Fibroblast of skin of right quadriceps (primary cell): ENCODE measurements at regions not wholly inside any gene's neighbourhood (a gene's known extent, or its start where the extent isn't known, plus 50 kb on each side); places are given as distances from the start of the nearest gene placed in this dataset.

ENCODE experiments used
- DNase-seq: peaks from one replicate; pipeline ENCODE4 v3.0.0-alpha.2; 2013

DNA sequence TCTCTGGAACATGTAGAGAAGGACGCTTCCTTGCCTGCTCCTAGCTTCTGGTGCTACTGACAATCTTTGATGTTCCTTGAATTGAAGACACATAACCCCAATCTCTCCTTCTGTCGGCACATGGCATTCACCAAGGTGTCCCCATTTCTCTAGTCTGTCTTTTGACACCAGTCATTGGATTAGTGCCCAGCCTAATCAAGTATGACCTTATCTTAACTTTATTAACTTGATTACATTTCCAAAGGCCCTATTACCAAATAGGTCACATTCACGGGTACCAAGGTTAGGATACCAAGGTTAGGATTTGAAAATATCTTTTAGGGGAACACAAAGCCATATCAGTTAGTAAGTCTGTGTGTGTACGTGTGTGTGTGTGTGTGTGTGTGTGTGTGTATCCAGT lies 377.9 kb downstream of the CMPK2 start:
- no peak for DNase-seq

GRCh38 chr2:6492573-6492972 lies 373.1 kb downstream of the CMPK2 start:
- no peak for DNase-seq

- no peak for DNase-seq
Measured at GRCh38 chr2:6493266-6493665, 372.4 kb downstream of the CMPK2 start.

DNA sequence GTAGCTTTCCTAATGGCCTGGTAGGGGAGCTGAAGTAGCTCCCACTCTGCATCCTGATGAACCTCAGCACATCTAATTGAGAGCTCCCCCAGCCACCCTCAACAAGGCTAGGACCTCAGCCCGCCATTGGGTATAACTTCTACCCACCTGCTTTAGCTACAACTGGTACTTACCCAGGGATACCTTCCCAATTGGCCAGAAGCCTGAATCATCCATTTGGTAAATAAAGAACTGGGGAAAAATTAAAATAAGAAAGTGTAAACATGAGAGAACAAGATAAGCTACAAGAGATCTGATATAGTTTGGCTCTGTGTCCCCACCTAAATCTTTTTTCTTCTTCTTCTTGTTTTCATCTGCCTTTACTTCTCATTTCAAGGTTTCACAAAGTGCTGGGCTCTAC lies 372.0 kb downstream of the CMPK2 start:
- DNase-seq: no peak

GRCh38 chr2:6495466-6495865 lies 370.2 kb downstream of the CMPK2 start:
- no peak for DNase-seq

- no peak for DNase-seq
Measured at GRCh38 chr2:6496376-6496775, 369.3 kb downstream of the CMPK2 start.

DNA sequence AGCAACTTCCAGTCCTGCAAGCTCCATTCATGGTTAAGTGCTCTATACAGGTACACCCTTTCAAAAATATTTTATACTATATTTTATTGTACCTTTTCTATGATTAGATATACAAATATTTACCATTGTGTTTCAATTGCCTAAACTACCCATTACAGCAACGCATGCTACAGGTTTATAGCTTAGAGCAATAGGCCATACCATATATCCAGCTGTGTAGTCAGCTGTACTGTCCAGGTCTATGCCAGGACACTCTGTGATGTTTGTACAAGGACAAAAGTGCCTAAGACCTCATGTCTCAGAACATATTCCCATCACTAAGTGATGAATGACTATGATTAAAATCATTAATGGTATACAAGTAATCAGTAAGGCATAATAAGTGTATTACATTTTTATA lies 368.7 kb downstream of the CMPK2 start:
- DNase-seq: no peak

- DNase-seq: no peak
Measured at GRCh38 chr2:6498841-6499240, 366.9 kb downstream of the CMPK2 start.

DNA sequence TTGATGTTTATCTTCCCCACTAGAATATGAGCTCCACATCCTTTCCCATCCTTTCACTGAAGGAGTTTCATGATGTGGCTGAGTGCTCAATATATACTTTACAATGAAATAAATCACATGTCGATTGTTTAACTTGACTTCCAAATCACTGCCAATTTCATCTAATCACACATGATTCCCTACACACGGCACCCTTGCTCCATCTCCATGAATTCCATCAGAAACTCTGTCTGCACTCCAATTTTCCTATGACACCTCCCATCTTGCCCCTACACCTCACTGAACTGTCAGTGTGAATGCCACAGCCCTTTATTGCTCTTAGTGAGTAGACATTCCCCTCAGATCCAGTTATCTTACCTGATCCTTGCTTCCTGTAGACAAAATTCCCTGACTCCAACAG lies 366.0 kb downstream of the CMPK2 start:
- no peak for DNase-seq

- peak; percentile 97 for DNase-seq
Measured at GRCh38 chr2:6506361-6506794, 359.3 kb downstream of the CMPK2 start.

DNA sequence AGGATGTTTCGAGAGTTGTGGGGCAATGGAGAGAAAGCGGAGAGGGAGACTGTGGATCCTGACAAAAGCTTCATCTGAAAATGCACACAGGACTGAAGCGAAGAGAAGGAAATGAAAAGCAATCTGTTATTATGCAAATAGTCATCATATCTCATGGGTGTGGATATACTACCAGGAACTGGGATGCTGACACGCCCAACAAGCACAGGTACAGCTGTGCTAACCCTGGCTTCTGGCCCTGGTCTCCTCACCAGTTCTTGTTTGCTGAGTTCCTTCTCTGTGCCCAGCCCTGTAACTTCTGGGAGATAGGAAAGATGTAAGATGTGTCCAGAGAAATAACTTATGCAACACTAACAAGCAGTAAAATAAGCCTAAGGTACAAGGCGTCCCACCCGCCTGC lies 358.8 kb downstream of the CMPK2 start:
- no peak for DNase-seq

GRCh38 chr2:6510532-6510931 lies 355.2 kb downstream of the CMPK2 start:
- peak; percentile 2 for DNase-seq

- no peak for DNase-seq
Measured at GRCh38 chr2:6512589-6512988, 353.1 kb downstream of the CMPK2 start.

GRCh38 chr2:6516674-6517073 lies 349.0 kb downstream of the CMPK2 start:
- DNase-seq: no peak

- no peak for DNase-seq
Measured at GRCh38 chr2:6518361-6518760, 347.3 kb downstream of the CMPK2 start.

DNA sequence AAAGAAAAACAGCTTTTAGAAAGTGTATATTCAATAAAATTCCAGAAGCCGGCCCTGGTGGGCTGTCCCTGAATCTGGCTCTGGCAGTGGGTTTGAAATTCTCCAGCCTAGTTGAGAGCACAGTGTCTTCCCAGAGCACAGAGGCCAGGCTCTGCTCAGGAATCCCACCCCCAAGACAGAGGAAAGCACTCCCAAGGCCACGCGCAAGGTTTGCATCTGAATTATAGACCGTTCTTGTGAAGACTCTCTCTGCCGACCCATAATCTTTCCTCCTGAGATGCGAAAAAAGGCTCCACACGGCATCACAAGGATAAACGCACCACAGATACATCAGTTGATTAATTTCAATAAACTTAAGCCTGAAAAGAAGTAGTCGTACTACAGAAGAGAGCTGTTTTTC lies 342.2 kb downstream of the CMPK2 start:
- no peak for DNase-seq

- peak; percentile 24 for DNase-seq
Measured at GRCh38 chr2:6524691-6525474, 340.8 kb downstream of the CMPK2 start.

GRCh38 chr2:6525475-6525964 lies 340.2 kb downstream of the CMPK2 start:
- no peak for DNase-seq

GRCh38 chr2:6526093-6526824 lies 339.4 kb downstream of the CMPK2 start:
- no peak for DNase-seq

- DNase-seq: no peak
Measured at GRCh38 chr2:6531304-6531703, 334.4 kb downstream of the CMPK2 start.

GRCh38 chr2:6535572-6535971 lies 330.1 kb downstream of the CMPK2 start:
- no peak for DNase-seq

DNA sequence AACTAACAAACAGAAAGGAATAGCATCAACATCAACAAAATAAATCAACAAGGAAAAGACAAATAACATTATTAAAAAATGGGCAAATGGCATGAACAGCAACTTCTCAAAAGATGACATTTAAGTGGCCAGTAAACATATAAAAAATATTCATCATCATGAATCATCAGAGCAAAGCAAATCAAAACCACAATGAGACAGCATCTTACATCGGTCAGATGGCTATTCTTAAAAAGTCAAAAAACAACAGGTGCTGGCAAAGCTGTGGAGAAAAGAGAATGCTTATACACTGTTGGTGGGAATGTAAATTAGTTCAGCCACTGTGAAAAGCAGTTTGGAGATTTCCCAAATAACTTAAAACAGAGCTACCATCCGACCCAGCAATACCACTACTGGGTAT lies 327.1 kb downstream of the CMPK2 start:
- no peak for DNase-seq

DNA sequence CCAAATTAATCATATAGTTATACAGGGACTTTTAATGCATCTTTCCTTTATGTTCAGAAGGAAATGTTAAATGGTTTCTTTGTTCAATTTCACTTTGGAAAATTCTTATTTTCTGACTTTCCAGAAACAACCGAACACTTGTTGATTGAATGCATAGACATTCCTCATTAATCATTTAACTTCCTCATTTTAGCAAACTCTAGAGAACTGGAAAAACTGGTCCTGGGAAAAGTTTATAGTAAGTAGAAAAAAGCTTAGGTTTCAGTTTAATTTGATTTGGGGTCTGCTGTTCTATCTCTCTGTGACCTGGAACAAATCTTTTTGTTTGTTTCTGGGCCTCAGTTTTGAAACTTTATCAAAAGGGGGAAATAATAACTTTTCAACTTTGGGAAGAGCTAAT lies 320.4 kb downstream of the CMPK2 start:
- no peak for DNase-seq

DNA sequence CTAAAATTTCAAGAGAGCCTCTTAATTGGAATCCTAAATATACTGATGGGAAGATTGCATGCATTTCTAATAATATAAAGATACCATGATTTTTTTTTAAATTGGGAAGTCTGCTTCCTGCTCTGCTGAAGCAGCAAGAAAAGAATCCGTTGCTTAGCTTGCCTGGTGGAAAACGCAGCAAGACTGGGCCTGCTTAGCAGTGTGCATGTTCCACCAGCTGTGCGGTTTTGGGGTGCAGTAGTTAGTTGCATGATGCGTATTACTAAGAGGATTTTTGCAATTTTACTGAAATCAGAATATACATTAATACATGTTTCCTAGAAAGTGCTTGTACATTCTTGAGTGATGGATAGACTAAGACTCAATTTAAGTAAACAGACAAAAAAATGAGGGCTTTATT lies 319.9 kb downstream of the CMPK2 start:
- DNase-seq: no peak
